ENCODE measurements at regions not wholly inside any gene's neighbourhood (a gene's known extent, or its start where the extent isn't known, plus 50 kb on each side); places are given as distances from the start of the nearest gene placed in this dataset.
"Not testable (repeated sequence)": the region's sequence is repeated elsewhere in the genome, so short reads cannot be mapped to it uniquely, and the experiment has no call there.

- DNase-seq: no peak
These were observed 85.3 kb upstream of the SLC22A23 start for GRCh38 chr6:3542032-3542640.

- DNase-seq: no peak
These were observed 84.2 kb upstream of the SLC22A23 start for GRCh38 chr6:3541006-3541585.

GRCh38 chr6:3540253-3540820 lies 83.5 kb upstream of the SLC22A23 start:
- no peak for DNase-seq

GRCh38 chr6:3538536-3538935 lies 81.7 kb upstream of the SLC22A23 start:
- DNase-seq: no peak

- no peak for DNase-seq
These were observed 80.1 kb upstream of the SLC22A23 start for GRCh38 chr6:3536901-3537300.

- DNase-seq: no peak
These were observed 79.1 kb upstream of the SLC22A23 start for GRCh38 chr6:3535776-3536435.

- DNase-seq: no peak
These were observed 78.4 kb upstream of the SLC22A23 start for GRCh38 chr6:3535033-3535775.

- no peak for DNase-seq
These were observed 77.7 kb upstream of the SLC22A23 start for GRCh38 chr6:3534599-3534998.

GRCh38 chr6:3533981-3534380 lies 77.1 kb upstream of the SLC22A23 start:
- DNase-seq: no peak

GRCh38 chr6:3532296-3532916 lies 75.6 kb upstream of the SLC22A23 start:
- DNase-seq: no peak

- no peak for DNase-seq
These were observed 74.6 kb upstream of the SLC22A23 start for GRCh38 chr6:3531481-3531880.

- DNase-seq: no peak
These were observed 73.7 kb upstream of the SLC22A23 start for GRCh38 chr6:3530515-3530914.

- no peak for DNase-seq
These were observed 72.9 kb upstream of the SLC22A23 start for GRCh38 chr6:3529721-3530120.

GRCh38 chr6:3529232-3529631 lies 72.4 kb upstream of the SLC22A23 start:
- DNase-seq: no peak

- DNase-seq: not testable (repeated sequence)
These were observed 71.3 kb upstream of the SLC22A23 start for GRCh38 chr6:3528081-3528671.

- DNase-seq: no peak
These were observed 70.8 kb upstream of the SLC22A23 start for GRCh38 chr6:3527651-3527977.

- no peak for DNase-seq
These were observed 70.3 kb upstream of the SLC22A23 start for GRCh38 chr6:3526962-3527650.

GRCh38 chr6:3525915-3526314 lies 69.1 kb upstream of the SLC22A23 start:
- DNase-seq: no peak

- DNase-seq: no peak
These were observed 67.6 kb upstream of the SLC22A23 start for GRCh38 chr6:3524456-3524855.

- DNase-seq: no peak
These were observed 67.1 kb upstream of the SLC22A23 start for GRCh38 chr6:3523966-3524365.

GRCh38 chr6:3523271-3523670 lies 66.4 kb upstream of the SLC22A23 start:
- DNase-seq: no peak

Data from NCI-H1048 (cell line).